ENCODE measurements at regions not wholly inside any gene's neighbourhood (a gene's known extent, or its start where the extent isn't known, plus 50 kb on each side); places are given as distances from the start of the nearest gene placed in this dataset.

GRCh38 chr1:42052072-42052699, 101.0 kb upstream of the GUCA2B start:
- intact Hi-C loops (cut with DNase I): no loop called here
- DNase-seq (ENCODE audit: extremely low spot score in 2 of 2): no peak
- no peak for TF ChIP-seq CTCF (IDR thresholded peaks at IDR 0.05)
- TF ChIP-seq POLR2AphosphoS5 (IDR thresholded peaks at IDR 0.05; ENCODE audit: insufficient read depth in 1 of 2, low read depth in 1 of 2): no peak
- no peak for TF ChIP-seq POLR2A (IDR thresholded peaks at IDR 0.05)
- no peaks in the 10 kb centered on the region for H3K9me3 ChIP-seq
- no peaks in the 10 kb centered on the region for H3K4me1 ChIP-seq
- no peaks in the 10 kb centered on the region for H3K27me3 ChIP-seq
- H3K27ac ChIP-seq: no peak overlapping the region
- H3K36me3 ChIP-seq: no peaks in the 10 kb centered on the region
- no peak overlapping the region for H3K4me3 ChIP-seq

GRCh38 chr1:42047508-42047880, 105.7 kb upstream of the GUCA2B start:
- H3K27me3 ChIP-seq: no peaks in the 10 kb centered on the region
- H3K9me3 ChIP-seq: no peaks in the 10 kb centered on the region
- intact Hi-C loops (cut with DNase I): no loop called here
- no peak overlapping the region for H3K27ac ChIP-seq
- DNase-seq (ENCODE audit: extremely low spot score in 2 of 2): no peak
- H3K36me3 ChIP-seq: no peaks in the 10 kb centered on the region
- no peak overlapping the region for H3K4me3 ChIP-seq
- TF ChIP-seq POLR2A (IDR thresholded peaks at IDR 0.05): no peak
- no peak for TF ChIP-seq CTCF (IDR thresholded peaks at IDR 0.05)
- TF ChIP-seq POLR2AphosphoS5 (IDR thresholded peaks at IDR 0.05; ENCODE audit: insufficient read depth in 1 of 2, low read depth in 1 of 2): no peak
- H3K4me1 ChIP-seq: no peaks in the 10 kb centered on the region

- Histone ChIP-seq H3K4me1 (no peaks in the 10 kb centered on the region), H3K27me3 (no peaks in the 10 kb centered on the region), H3K36me3 (no peaks in the 10 kb centered on the region), H3K4me3 (no peak overlapping the region), H3K27ac (no peak overlapping the region), H3K9me3 (no peaks in the 10 kb centered on the region)
- DNase-seq (ENCODE audit: extremely low spot score in 2 of 2): no peak
- TF ChIP-seq POLR2A (IDR thresholded peaks at IDR 0.05): no peak
- TF ChIP-seq CTCF (IDR thresholded peaks at IDR 0.05): no peak
- TF ChIP-seq POLR2AphosphoS5 (IDR thresholded peaks at IDR 0.05; ENCODE audit: insufficient read depth in 1 of 2, low read depth in 1 of 2): no peak
- intact Hi-C loops (cut with DNase I): no loop called here
Observed at GRCh38 chr1:42046761-42047507, 106.3 kb upstream of the GUCA2B start.

GRCh38 chr1:42044346-42044745, 108.9 kb upstream of the GUCA2B start:
- H3K27ac ChIP-seq: no peak overlapping the region
- H3K27me3 ChIP-seq: no peaks in the 10 kb centered on the region
- intact Hi-C loops (cut with DNase I): no loop called here
- H3K9me3 ChIP-seq: no peaks in the 10 kb centered on the region
- H3K36me3 ChIP-seq: no peaks in the 10 kb centered on the region
- DNase-seq (ENCODE audit: extremely low spot score in 2 of 2): no peak
- H3K4me1 ChIP-seq: no peaks in the 10 kb centered on the region
- no peak overlapping the region for H3K4me3 ChIP-seq
- TF ChIP-seq POLR2AphosphoS5 (IDR thresholded peaks at IDR 0.05; ENCODE audit: insufficient read depth in 1 of 2, low read depth in 1 of 2) (no peak), CTCF (IDR thresholded peaks at IDR 0.05) (no peak), POLR2A (IDR thresholded peaks at IDR 0.05) (no peak)

GRCh38 chr1:42043811-42044210, 109.4 kb upstream of the GUCA2B start:
- no peaks in the 10 kb centered on the region for H3K9me3 ChIP-seq
- H3K4me3 ChIP-seq: no peak overlapping the region
- H3K27ac ChIP-seq: no peak overlapping the region
- no peaks in the 10 kb centered on the region for H3K27me3 ChIP-seq
- TF ChIP-seq POLR2AphosphoS5 (IDR thresholded peaks at IDR 0.05; ENCODE audit: insufficient read depth in 1 of 2, low read depth in 1 of 2): no peak
- TF ChIP-seq CTCF (IDR thresholded peaks at IDR 0.05): no peak
- no peak for TF ChIP-seq POLR2A (IDR thresholded peaks at IDR 0.05)
- H3K36me3 ChIP-seq: no peaks in the 10 kb centered on the region
- no peak for DNase-seq (ENCODE audit: extremely low spot score in 2 of 2)
- no peaks in the 10 kb centered on the region for H3K4me1 ChIP-seq
- intact Hi-C loops (cut with DNase I): no loop called here
